Nephron progenitor cell (in vitro differentiated cells): ENCODE measurements at regions not wholly inside any gene's neighbourhood (a gene's known extent, or its start where the extent isn't known, plus 50 kb on each side); places are given as distances from the start of the nearest gene placed in this dataset.
A peak's percentile ranks its signal among the peaks of the same experiment; 100 is the strongest.
"Not testable (repeated sequence)": the region's sequence is repeated elsewhere in the genome, so short reads cannot be mapped to it uniquely, and the experiment has no call there.

Experiments used
- DNase-seq: peaks from one replicate; pipeline ENCODE4 v3.0.0; 2021
- H3K27ac Mint-ChIP-seq: 2 replicates; pipeline ENCODE4 v1.8.0; 2021; ENCODE audit warnings: mild to moderate bottlenecking, moderate library complexity, mixed read lengths
- H3K27me3 Mint-ChIP-seq: 2 replicates; pipeline ENCODE4 v1.8.0; 2021; ENCODE audit warnings: mild to moderate bottlenecking, low read depth, mixed read lengths; ENCODE audit not compliant: poor library complexity
- H3K36me3 Mint-ChIP-seq: 2 replicates; pipeline ENCODE4 v1.8.0; 2021; ENCODE audit warnings: low read depth, mixed read lengths
- H3K4me1 Mint-ChIP-seq: 2 replicates; pipeline ENCODE4 v1.8.0; 2021; ENCODE audit warnings: mixed read lengths
- H3K4me3 Mint-ChIP-seq: 2 replicates; pipeline ENCODE4 v1.8.0; 2021; ENCODE audit warnings: mild to moderate bottlenecking, moderate library complexity, mixed read lengths
- H3K9me3 Mint-ChIP-seq: 2 replicates; pipeline ENCODE4 v1.8.0; 2021; ENCODE audit warnings: mild to moderate bottlenecking, moderate library complexity, mixed read lengths
- TF ChIP-seq, protein P1 (sequence below): fragments of 200-600 bp; sonication (generic); IDR thresholded peaks from 2 replicates; pipeline ENCODE4 v1.5.0; 2021; ENCODE audit warnings: antibody characterized with exemption

DNA sequence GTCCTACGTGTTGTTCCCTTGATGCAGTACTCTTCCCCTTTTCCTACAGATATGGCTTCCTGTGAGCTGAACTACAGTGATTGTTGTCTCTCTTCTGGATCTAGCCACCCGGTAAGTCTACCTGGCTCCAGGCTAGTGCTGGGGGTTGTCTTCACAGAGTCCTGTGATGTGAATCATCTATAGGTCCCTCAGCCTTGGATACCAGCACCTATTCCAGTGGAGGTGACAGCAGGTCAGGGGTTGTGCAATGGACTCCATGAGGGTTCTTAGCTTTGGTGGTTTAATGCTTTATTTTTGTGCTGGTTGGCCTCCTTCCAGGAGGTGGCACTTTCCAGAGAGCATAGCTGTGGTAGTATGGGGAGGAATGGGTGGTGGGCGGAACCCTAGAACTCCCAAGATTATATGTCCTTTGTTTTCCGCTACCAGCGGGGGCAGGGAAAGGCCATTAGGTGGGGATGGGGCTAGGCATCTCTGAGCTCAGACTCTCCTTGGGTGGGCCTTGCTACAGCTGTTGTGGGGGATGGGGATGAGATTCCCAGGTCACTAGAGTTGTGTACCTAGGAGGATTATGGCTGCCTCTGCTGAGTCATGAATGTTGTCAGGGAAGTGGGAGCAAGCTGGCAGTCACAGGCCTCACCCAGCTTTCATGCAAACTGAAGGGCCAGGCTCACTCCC is 121.4 kb upstream of the ANKRD50 start:
- H3K9me3 Mint-ChIP-seq = peaks cover 60% of the 10 kb centered on the region
- no peak for DNase-seq

DNA sequence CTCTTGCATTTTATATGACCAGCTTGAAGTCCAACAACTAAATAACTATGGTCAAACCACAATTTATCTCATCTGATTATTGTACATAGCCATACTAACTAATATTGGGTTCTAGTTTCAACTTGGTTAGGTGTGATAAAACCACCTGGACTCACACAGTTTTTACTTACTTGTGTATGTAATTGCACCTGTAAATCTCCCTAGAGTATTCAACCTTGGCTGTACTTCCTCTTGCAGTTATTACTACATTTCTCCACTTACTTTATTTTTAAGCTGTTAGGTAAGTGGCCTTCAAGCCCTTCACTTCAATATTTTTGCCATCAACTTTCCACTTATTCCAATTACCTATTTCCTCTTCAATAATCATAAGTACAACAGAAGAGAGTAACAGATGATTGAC is 115.8 kb upstream of the ANKRD50 start:
- Mint-ChIP-seq H3K27me3 (no peaks in the 10 kb centered on the region), H3K9me3 (peaks cover 28% of the 10 kb centered on the region), H3K27ac (no peak overlapping the region), H3K36me3 (no peaks in the 10 kb centered on the region), H3K4me1 (no peaks in the 10 kb centered on the region), H3K4me3 (no peak overlapping the region)
- TF ChIP-seq, protein P1, sequence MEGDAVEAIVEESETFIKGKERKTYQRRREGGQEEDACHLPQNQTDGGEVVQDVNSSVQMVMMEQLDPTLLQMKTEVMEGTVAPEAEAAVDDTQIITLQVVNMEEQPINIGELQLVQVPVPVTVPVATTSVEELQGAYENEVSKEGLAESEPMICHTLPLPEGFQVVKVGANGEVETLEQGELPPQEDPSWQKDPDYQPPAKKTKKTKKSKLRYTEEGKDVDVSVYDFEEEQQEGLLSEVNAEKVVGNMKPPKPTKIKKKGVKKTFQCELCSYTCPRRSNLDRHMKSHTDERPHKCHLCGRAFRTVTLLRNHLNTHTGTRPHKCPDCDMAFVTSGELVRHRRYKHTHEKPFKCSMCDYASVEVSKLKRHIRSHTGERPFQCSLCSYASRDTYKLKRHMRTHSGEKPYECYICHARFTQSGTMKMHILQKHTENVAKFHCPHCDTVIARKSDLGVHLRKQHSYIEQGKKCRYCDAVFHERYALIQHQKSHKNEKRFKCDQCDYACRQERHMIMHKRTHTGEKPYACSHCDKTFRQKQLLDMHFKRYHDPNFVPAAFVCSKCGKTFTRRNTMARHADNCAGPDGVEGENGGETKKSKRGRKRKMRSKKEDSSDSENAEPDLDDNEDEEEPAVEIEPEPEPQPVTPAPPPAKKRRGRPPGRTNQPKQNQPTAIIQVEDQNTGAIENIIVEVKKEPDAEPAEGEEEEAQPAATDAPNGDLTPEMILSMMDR = no peak
- no peak for DNase-seq

More for the DNA sequence above, 121.4 kb upstream of the ANKRD50 start:
- Mint-ChIP-seq H3K4me3 (no peak overlapping the region), H3K36me3 (peaks cover 5% of the 10 kb centered on the region), H3K27ac (peak overlapping the region; percentile 49), H3K4me1 (no peaks in the 10 kb centered on the region), H3K27me3 (peaks cover 10% of the 10 kb centered on the region)
- TF ChIP-seq, protein P1 = no peak

DNA sequence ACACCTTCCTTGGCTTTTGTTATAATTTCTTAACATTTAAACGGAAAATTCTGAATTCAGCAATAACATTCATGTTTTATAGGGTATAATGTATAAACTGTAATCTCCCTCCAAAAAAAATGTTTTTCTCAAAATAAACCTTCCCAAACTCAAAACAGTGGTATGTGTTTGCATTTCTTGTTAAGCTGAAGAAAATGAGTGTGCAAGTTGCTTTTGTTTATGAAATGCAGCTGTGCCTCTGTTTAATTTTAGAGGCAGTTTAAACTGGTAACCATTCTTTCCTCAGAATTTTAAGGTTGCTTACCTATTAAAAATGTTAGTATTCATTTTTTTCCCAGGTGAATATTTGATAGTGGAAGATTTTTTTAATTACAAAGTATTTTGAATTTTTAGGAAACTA is 105.0 kb upstream of the ANKRD50 start:
- TF ChIP-seq, protein P1 = no peak
- Mint-ChIP-seq H3K36me3 (peaks cover 4% of the 10 kb centered on the region), H3K27me3 (no peaks in the 10 kb centered on the region), H3K4me1 (no peaks in the 10 kb centered on the region), H3K9me3 (peaks cover 17% of the 10 kb centered on the region), H3K4me3 (no peak overlapping the region), H3K27ac (no peak overlapping the region)
- no peak for DNase-seq

DNA sequence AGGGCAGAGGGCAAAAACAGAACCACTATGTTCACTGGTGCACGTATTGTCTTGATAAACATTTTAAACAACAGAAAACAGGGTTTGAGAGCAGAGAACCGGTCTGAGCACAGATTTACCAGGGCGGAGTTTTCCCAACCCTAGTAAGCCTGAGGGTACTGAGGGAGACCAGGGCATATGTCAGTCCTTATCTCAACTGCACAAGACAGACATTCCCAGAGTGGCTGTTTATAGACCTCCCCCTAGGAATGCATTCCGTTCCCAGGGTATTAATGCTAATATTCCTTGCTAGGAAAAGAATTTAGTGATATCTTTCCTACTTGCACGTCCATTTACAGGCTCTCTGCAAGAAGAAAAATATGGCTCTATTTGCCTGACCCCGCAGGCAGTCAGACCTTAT is 99.7 kb upstream of the ANKRD50 start:
- not testable (repeated sequence) for DNase-seq, H3K27me3 Mint-ChIP-seq, H3K36me3 Mint-ChIP-seq, H3K27ac Mint-ChIP-seq, H3K4me1 Mint-ChIP-seq, H3K4me3 Mint-ChIP-seq
- peaks cover 18% of the 10 kb centered on the region for H3K9me3 Mint-ChIP-seq

DNA sequence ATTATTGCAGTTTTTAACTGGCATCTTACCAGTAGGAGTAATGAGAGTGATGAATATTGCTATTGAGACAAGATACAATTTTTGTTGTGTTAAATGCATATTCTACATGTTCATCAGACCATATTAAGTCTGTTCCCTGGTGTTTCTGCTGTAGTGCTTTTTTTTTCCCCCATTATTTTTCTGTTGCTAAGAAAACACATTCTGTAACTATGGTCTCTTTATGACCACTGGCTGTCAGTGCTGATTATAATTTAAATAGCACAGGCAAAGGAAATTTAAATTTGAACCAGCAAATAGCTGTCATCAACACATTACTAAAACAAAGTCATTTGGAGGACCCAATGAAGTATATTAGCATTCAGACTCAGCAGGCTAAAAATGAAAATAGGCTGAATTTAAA is 98.3 kb upstream of the ANKRD50 start:
- H3K4me1 Mint-ChIP-seq = no peaks in the 10 kb centered on the region
- DNase-seq = no peak
- TF ChIP-seq, protein P1 = no peak
- peaks cover 8% of the 10 kb centered on the region for H3K36me3 Mint-ChIP-seq
- no peak overlapping the region for H3K4me3 Mint-ChIP-seq
- no peak overlapping the region for H3K27ac Mint-ChIP-seq
- H3K9me3 Mint-ChIP-seq = peaks cover 18% of the 10 kb centered on the region
- peaks cover 2% of the 10 kb centered on the region for H3K27me3 Mint-ChIP-seq

DNA sequence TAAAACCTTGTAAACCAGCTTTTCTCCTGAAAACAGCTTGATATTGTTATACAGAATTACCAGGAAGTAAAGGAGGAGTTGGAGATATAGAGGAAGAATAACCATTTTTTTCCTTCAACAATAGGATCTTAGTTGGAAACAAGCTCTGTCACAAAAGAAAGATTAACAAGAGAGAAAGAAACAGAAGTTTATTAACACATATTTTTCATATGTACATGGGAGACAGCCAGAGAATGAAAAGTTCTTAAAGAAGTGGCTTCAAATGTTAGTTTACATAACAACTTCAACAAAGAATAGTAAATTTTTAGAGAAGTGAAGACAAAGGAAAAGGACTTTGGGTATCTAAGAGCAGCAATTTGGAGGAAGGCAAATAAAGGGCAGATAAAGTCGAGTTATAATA is 94.9 kb upstream of the ANKRD50 start:
- Mint-ChIP-seq H3K27ac (no peak overlapping the region), H3K27me3 (peaks cover 2% of the 10 kb centered on the region), H3K9me3 (peaks cover 14% of the 10 kb centered on the region), H3K4me3 (no peak overlapping the region), H3K36me3 (peaks cover 8% of the 10 kb centered on the region), H3K4me1 (no peaks in the 10 kb centered on the region)
- TF ChIP-seq, protein P1 = no peak
- no peak for DNase-seq
